PC-3 (cell line): ENCODE measurements at regions not wholly inside any gene's neighbourhood (a gene's known extent, or its start where the extent isn't known, plus 50 kb on each side); places are given as distances from the start of the nearest gene placed in this dataset.

ENCODE experiments used
- CTCF ChIP-seq: fragments of 300-600 bp; sonication (generic); conservative IDR thresholded peaks from 2 replicates; pipeline ENCODE4 v1.5.1; 2017; ENCODE audit warnings: antibody characterized with exemption, low read depth, mild to moderate bottlenecking, low read length
- EZH2 ChIP-seq: fragments of 300-600 bp; sonication (generic); IDR thresholded peaks from one replicate; pipeline ENCODE4 v1.6.1; 2017; ENCODE audit warnings: antibody characterized with exemption, mild to moderate bottlenecking, low read length; ENCODE audit not compliant: unreplicated experiment
- EZH2phosphoT487 ChIP-seq: fragments of 300-600 bp; sonication (generic); IDR thresholded peaks from 2 replicates; pipeline ENCODE4 v1.6.1; 2018; ENCODE audit warnings: mild to moderate bottlenecking, antibody characterized with exemption, low read length, borderline replicate concordance

- no peak for TF ChIP-seq CTCF
- no peak for TF ChIP-seq EZH2
- TF ChIP-seq EZH2phosphoT487: no peak
Observed at GRCh38 chr10:8180360-8181109, 126.0 kb downstream of the GATA3 start.
